OCI-LY3 (cell line): ENCODE measurements at regions not wholly inside any gene's neighbourhood (a gene's known extent, or its start where the extent isn't known, plus 50 kb on each side); places are given as distances from the start of the nearest gene placed in this dataset.

ENCODE experiments used
- H2AFZ ChIP-seq: fragments of 200-600, 300-600 bp; shearing (Covaris generic); 2 replicates; pipeline ENCODE4 v1.6.0; 2014; ENCODE audit warnings: antibody characterized with exemption, low read depth, low read length
- H3K27ac ChIP-seq: fragments of 200-600, 300-600 bp; sonication (generic); 2 replicates; pipeline ENCODE4 v1.5.1; 2014; ENCODE audit warnings: mild to moderate bottlenecking, low read length, moderate library complexity, mixed read lengths
- H3K27me3 ChIP-seq: fragments of 200-600, 300-600 bp; sonication (generic); 2 replicates; pipeline ENCODE4 v1.6.1; 2014; ENCODE audit warnings: low read depth, low read length, mixed read lengths
- H3K36me3 ChIP-seq: fragments of 200-600, 300-600 bp; sonication (generic); replicated peaks from 2 replicates; pipeline ENCODE3; 2014; ENCODE audit warnings: low read depth, low read length, mixed read lengths
- H3K4me1 ChIP-seq: fragments of 300-600, 200-600 bp; sonication (generic); 2 replicates; pipeline ENCODE4 v1.6.1; 2014; ENCODE audit warnings: low read length, mixed read lengths
- H3K4me2 ChIP-seq: fragments of 200-600, 300-600 bp; sonication (generic); 2 replicates; pipeline ENCODE4 v1.6.1; 2014; ENCODE audit warnings: low read length, mixed read lengths
- H3K4me3 ChIP-seq: fragments of 300-600, 200-600 bp; sonication (generic); 2 replicates; pipeline ENCODE4 v1.5.1; 2014; ENCODE audit warnings: antibody characterized with exemption, mild to moderate bottlenecking, low read length, moderate library complexity
- H3K79me2 ChIP-seq: fragments of 300-600, 200-600 bp; shearing (Covaris generic); 2 replicates; pipeline ENCODE4 v1.6.1; 2014; ENCODE audit warnings: mild to moderate bottlenecking, low read length, mixed read lengths
- H3K9ac ChIP-seq: fragments of 300-600, 200-600 bp; shearing (Covaris generic); 2 replicates; pipeline ENCODE4 v1.6.0; 2014; ENCODE audit warnings: mild to moderate bottlenecking, low read length, moderate library complexity
- H3K9me3 ChIP-seq: fragments of 200-600, 300-600 bp; shearing (Covaris generic); 2 replicates; pipeline ENCODE4 v1.6.1; 2014; ENCODE audit warnings: low read length, mixed read lengths; ENCODE audit not compliant: insufficient read depth
- H4K20me1 ChIP-seq: fragments of 200-600, 300-600 bp; sonication (generic); 2 replicates; pipeline ENCODE4 v1.6.1; 2016; ENCODE audit warnings: low read length, mixed read lengths; ENCODE audit not compliant: insufficient read depth
- CTCF ChIP-seq: fragments of 200-600, 300-600 bp; sonication (generic); IDR thresholded peaks from 2 replicates; pipeline ENCODE4 v1.5.1; 2014; ENCODE audit warnings: antibody characterized with exemption, low read length, low read depth
- EZH2phosphoT487 ChIP-seq: fragments of 200-600 bp; shearing (Covaris generic); IDR thresholded peaks from 2 replicates; pipeline ENCODE4 v1.6.1; 2018; ENCODE audit warnings: antibody characterized with exemption, mixed run types, low read depth

GRCh38 chr1:2903226-2903625, 101.7 kb upstream of the TTC34 start:
- Histone ChIP-seq H3K27me3 (no peaks in the 10 kb centered on the region), H2AFZ (no peak overlapping the region), H3K4me3 (no peak overlapping the region), H3K9ac (no peak overlapping the region), H3K79me2 (no peaks in the 10 kb centered on the region), H4K20me1 (no peaks in the 10 kb centered on the region), H3K9me3 (no peaks in the 10 kb centered on the region), H3K4me2 (no peak overlapping the region), H3K36me3 (no peaks in the 10 kb centered on the region), H3K27ac (no peak overlapping the region), H3K4me1 (no peaks in the 10 kb centered on the region)
- TF ChIP-seq EZH2phosphoT487, result no peak
- no peak for TF ChIP-seq CTCF

- Histone ChIP-seq H3K79me2 (no peaks in the 10 kb centered on the region), H3K4me2 (no peak overlapping the region), H3K36me3 (no peaks in the 10 kb centered on the region), H3K4me1 (no peaks in the 10 kb centered on the region), H3K9ac (no peak overlapping the region), H3K4me3 (no peak overlapping the region), H3K27ac (no peak overlapping the region), H2AFZ (no peak overlapping the region), H3K9me3 (no peaks in the 10 kb centered on the region), H3K27me3 (no peaks in the 10 kb centered on the region), H4K20me1 (no peaks in the 10 kb centered on the region)
- TF ChIP-seq CTCF (no peak), EZH2phosphoT487 (no peak)
Measured at GRCh38 chr1:2904191-2904590, 102.7 kb upstream of the TTC34 start.

- no peak overlapping the region for H3K4me3 ChIP-seq
- H2AFZ ChIP-seq, result no peak overlapping the region
- no peaks in the 10 kb centered on the region for H3K9me3 ChIP-seq
- H4K20me1 ChIP-seq, result no peaks in the 10 kb centered on the region
- H3K79me2 ChIP-seq, result no peaks in the 10 kb centered on the region
- no peaks in the 10 kb centered on the region for H3K4me1 ChIP-seq
- no peaks in the 10 kb centered on the region for H3K27me3 ChIP-seq
- H3K4me2 ChIP-seq, result no peak overlapping the region
- TF ChIP-seq CTCF, result no peak
- TF ChIP-seq EZH2phosphoT487, result no peak
- H3K9ac ChIP-seq, result no peak overlapping the region
- no peaks in the 10 kb centered on the region for H3K36me3 ChIP-seq
- H3K27ac ChIP-seq, result no peak overlapping the region
Measured at GRCh38 chr1:2905356-2905755, 103.9 kb upstream of the TTC34 start.

- no peaks in the 10 kb centered on the region for H3K36me3 ChIP-seq
- no peak overlapping the region for H2AFZ ChIP-seq
- H3K9ac ChIP-seq, result no peak overlapping the region
- no peaks in the 10 kb centered on the region for H3K4me1 ChIP-seq
- H3K4me2 ChIP-seq, result no peak overlapping the region
- no peak overlapping the region for H3K27ac ChIP-seq
- no peaks in the 10 kb centered on the region for H3K9me3 ChIP-seq
- TF ChIP-seq EZH2phosphoT487 (no peak), CTCF (no peak)
- H3K79me2 ChIP-seq, result no peaks in the 10 kb centered on the region
- no peaks in the 10 kb centered on the region for H3K27me3 ChIP-seq
- no peaks in the 10 kb centered on the region for H4K20me1 ChIP-seq
- no peak overlapping the region for H3K4me3 ChIP-seq
Measured at GRCh38 chr1:2906085-2906484, 104.6 kb upstream of the TTC34 start.
